ENCODE measurements at regions not wholly inside any gene's neighbourhood (a gene's known extent, or its start where the extent isn't known, plus 50 kb on each side); places are given as distances from the start of the nearest gene placed in this dataset.

GRCh38 chr1:168958562-168959289 lies 147.8 kb upstream of the ATP1B1 start:
- TF ChIP-seq CSDC2 (CRISPR knock-in tag; IDR thresholded peaks at IDR 0.05) (no peak), ESRRG (CRISPR knock-in tag; IDR thresholded peaks at IDR 0.05) (no peak), ZFP30 (CRISPR knock-in tag; IDR thresholded peaks at IDR 0.05) (no peak), PATZ1 (CRISPR knock-in tag; IDR thresholded peaks at IDR 0.05; ENCODE audit: borderline replicate concordance) (no peak), ZFP3 (CRISPR knock-in tag; IDR thresholded peaks at IDR 0.05) (no peak), TSHZ2 (CRISPR knock-in tag; IDR thresholded peaks at IDR 0.05) (no peak), ZNF8 (CRISPR knock-in tag; IDR thresholded peaks at IDR 0.05) (no peak), CSRNP3 (CRISPR knock-in tag; IDR thresholded peaks at IDR 0.05) (no peak), POU6F1 (CRISPR knock-in tag; IDR thresholded peaks at IDR 0.05; ENCODE audit: borderline replicate concordance, low read depth) (no peak), ISL1 (CRISPR knock-in tag; IDR thresholded peaks at IDR 0.05) (no peak)
